Right ventricle myocardium superior (tissue), 1 donor: ENCODE measurements at regions not wholly inside any gene's neighbourhood (a gene's known extent, or its start where the extent isn't known, plus 50 kb on each side); places are given as distances from the start of the nearest gene placed in this dataset.

Experiments used
- ATAC-seq: fragments of 200-7000 bp; cut with Tn5 transposase; one replicate; pipeline ENCODE4 v1.9.1; 2020; ENCODE audit warnings: mild to moderate bottlenecking; ENCODE audit not compliant: poor library complexity
- DNase-seq: peaks from one replicate; pipeline ENCODE4 v3.0.0-alpha.2; 2020
- intact Hi-C: fragments of 100-400 bp; cut with DNase I; formaldehyde crosslinking; loops from one replicate; pipeline ENCODE4 v1.11.2; 2022
- donor health status: DM: no; HTN: yes; CAD: no; lungs with severe emphysema.

GRCh38 chr7:24341691-24342413, 57.9 kb downstream of the NPY start:
- DNase-seq (no peak), ATAC-seq (no peak)
- intact Hi-C loops = no loop called here

GRCh38 chr7:24343614-24344013, 59.6 kb downstream of the NPY start:
- no peak for ATAC-seq
- intact Hi-C loops = no loop called here
- no peak for DNase-seq

GRCh38 chr7:24346129-24346528, 62.1 kb downstream of the NPY start:
- intact Hi-C loops = no loop called here
- DNase-seq (no peak), ATAC-seq (no peak)

- intact Hi-C loops = no loop called here
Measured at GRCh38 chr7:24346716-24347115, 62.7 kb downstream of the NPY start.

GRCh38 chr7:24349339-24349738, 65.3 kb downstream of the NPY start:
- no peak for DNase-seq
- intact Hi-C loops = no loop called here
- ATAC-seq = no peak

More at GRCh38 chr7:24346716-24347115, 62.7 kb downstream of the NPY start:
- DNase-seq (no peak), ATAC-seq (no peak)

- DNase-seq (no peak), ATAC-seq (no peak)
- intact Hi-C loops = no loop called here
Measured at GRCh38 chr7:24354456-24354855, 70.5 kb downstream of the NPY start.

GRCh38 chr7:24356718-24357386, 72.9 kb downstream of the NPY start:
- intact Hi-C loops = no loop called here
- ATAC-seq (no peak), DNase-seq (no peak)

- DNase-seq (no peak), ATAC-seq (no peak)
- intact Hi-C loops = no loop called here
Measured at GRCh38 chr7:24361001-24361400, 77.0 kb downstream of the NPY start.

GRCh38 chr7:24365606-24366005, 81.6 kb downstream of the NPY start:
- intact Hi-C loops = no loop called here
- no peak for DNase-seq
- ATAC-seq = no peak

GRCh38 chr7:24366876-24367275, 82.9 kb downstream of the NPY start:
- DNase-seq (no peak), ATAC-seq (no peak)
- intact Hi-C loops = no loop called here

GRCh38 chr7:24368161-24368560, 84.2 kb downstream of the NPY start:
- no peak for DNase-seq
- no peak for ATAC-seq
- intact Hi-C loops = no loop called here

- intact Hi-C loops = no loop called here
- no peak for DNase-seq
- ATAC-seq = no peak
Measured at GRCh38 chr7:24370541-24370940, 86.6 kb downstream of the NPY start.

- ATAC-seq (no peak), DNase-seq (no peak)
- intact Hi-C loops = no loop called here
Measured at GRCh38 chr7:24372961-24373955, 89.3 kb downstream of the NPY start.

GRCh38 chr7:24378871-24379616, 95.1 kb downstream of the NPY start:
- DNase-seq (no peak), ATAC-seq (no peak)
- intact Hi-C loops = no loop called here

- no peak for ATAC-seq
- DNase-seq = no peak
- intact Hi-C loops = no loop called here
Measured at GRCh38 chr7:24381894-24382505, 98.0 kb downstream of the NPY start.

GRCh38 chr7:24383055-24383454, 99.1 kb downstream of the NPY start:
- DNase-seq (no peak), ATAC-seq (no peak)
- intact Hi-C loops = no loop called here

- ATAC-seq = no peak
- no peak for DNase-seq
- intact Hi-C loops = no loop called here
Measured at GRCh38 chr7:24384362-24385030, 100.5 kb downstream of the NPY start.

GRCh38 chr7:24388212-24388611, 104.2 kb downstream of the NPY start:
- no peak for ATAC-seq
- DNase-seq = no peak
- intact Hi-C loops = no loop called here
